K562 (cell line): ENCODE measurements at regions not wholly inside any gene's neighbourhood (a gene's known extent, or its start where the extent isn't known, plus 50 kb on each side); places are given as distances from the start of the nearest gene placed in this dataset.
"Not testable (repeated sequence)": the region's sequence is repeated elsewhere in the genome, so short reads cannot be mapped to it uniquely, and the experiment has no call there.

Experiments used
- ATAC-seq: fragments of 200-7000 bp; cut with Tn5 transposase; 3 replicates; pipeline ENCODE4 v1.9.1; 2020; ENCODE audit warnings: moderate library complexity
- BruUV-seq: library from RNA; stranded (reverse); fragments of 400-500 nt; replicated peaks from 2 replicates; lab custom pipeline; 2021; lab: Mats Ljungman, UMichigan
- CTCF ChIA-PET: fragments of 300-600 bp; formaldehyde crosslinking; extraction: SDS; loops from one replicate; lab custom pipeline; 2021; ENCODE audit warnings: low intra/inter-chr PET ratio; lab: Yijun Ruan, JAX
- POLR2A ChIA-PET: fragments of 300-600, 350-650 bp; sonication (Branson Sonifier 250); formaldehyde crosslinking; extraction: SDS; loops from one replicate; lab custom pipeline; 2021; ENCODE audit warnings: antibody characterized with exemption, inconsistent platforms; lab: Yijun Ruan, JAX
- DNase-seq, 4 experiments: peaks; one replicate each; pipeline versions ENCODE4 v3.0.0 to v3.0.0-alpha.2; 2011 to 2018; ENCODE audit warnings: low spot score in 3 of 4, mixed read lengths in 3 of 4; ENCODE audit errors: extremely low read depth in 1 of 4
- FAIRE-seq: peaks from 2 replicates; lab custom pipeline; 2011; peaks lifted over from hg19 to GRCh38; lab: Jason Lieb, UNC
- H2AFZ ChIP-seq: 2 replicates; pipeline ENCODE4 v1.6.0; 2011; ENCODE audit warnings: low read depth, low read length, control low read depth, inconsistent platforms
- H3K27ac ChIP-seq: fragments of 200-600 bp; 3 replicates; pipeline ENCODE4 v1.8.0; 2011; ENCODE audit warnings: low read depth, mild to moderate bottlenecking, control low read depth, inconsistent platforms, low read length, moderate library complexity, mixed read lengths; ENCODE audit errors: extremely low read depth
- H3K27me3 ChIP-seq, 2 experiments: fragments of 300-600 bp in 1 of 2; 2 replicates in 1 of 2; 3 replicates in 1 of 2; pipeline versions ENCODE4 v1.6.0 to v1.8.0; 2011; ENCODE audit warnings: inconsistent platforms in 2 of 2, low read length in 2 of 2, mild to moderate bottlenecking in 1 of 2, mixed read lengths in 1 of 2, moderate library complexity in 1 of 2; ENCODE audit not compliant: control insufficient read depth in 2 of 2, insufficient read depth in 2 of 2
- H3K36me3 ChIP-seq: fragments of 300-600 bp; 3 replicates; pipeline ENCODE4 v1.8.0; 2011; ENCODE audit warnings: mild to moderate bottlenecking, low read length, inconsistent platforms; ENCODE audit not compliant: control insufficient read depth, insufficient read depth
- H3K4me1 ChIP-seq, 2 experiments: fragments of 200-600 bp in 1 of 2; replicated peaks in 1 of 2; 2 replicates in 1 of 2; 3 replicates in 1 of 2; pipeline versions ENCODE4 v1.5.1 to v1.8.0; 2011; ENCODE audit warnings: inconsistent platforms in 2 of 2, low read length in 2 of 2, mild to moderate bottlenecking in 1 of 2, mixed read lengths in 1 of 2, moderate library complexity in 1 of 2; ENCODE audit not compliant: control insufficient read depth in 2 of 2, insufficient read depth in 2 of 2
- H3K4me2 ChIP-seq: 2 replicates; pipeline ENCODE4 v1.6.1; 2011; ENCODE audit warnings: low read length, control low read depth, inconsistent platforms, mixed read lengths; ENCODE audit not compliant: insufficient read depth
- H3K4me3 ChIP-seq: fragments of 200-600 bp; sonication (generic), shearing (Covaris generic); 2 replicates; pipeline ENCODE4 v1.5.1; 2016; ENCODE audit warnings: control low read depth, inconsistent platforms
- H3K79me2 ChIP-seq: fragments of 200-600 bp; 3 replicates; pipeline ENCODE4 v1.8.0; 2011; ENCODE audit warnings: low read length, inconsistent platforms; ENCODE audit not compliant: control insufficient read depth, insufficient read depth
- H3K9ac ChIP-seq, 2 experiments: 2 replicates each; pipeline versions ENCODE4 v1.6.0 to v1.6.1; 2011; ENCODE audit warnings: low read depth in 2 of 2, low read length in 2 of 2, control low read depth in 1 of 2, inconsistent platforms in 1 of 2, mild to moderate bottlenecking in 1 of 2, mixed read lengths in 1 of 2; ENCODE audit not compliant: insufficient read depth in 1 of 2
- H3K9me1 ChIP-seq: one replicate; pipeline ENCODE4 v1.6.0; 2011; ENCODE audit warnings: inconsistent platforms, mild to moderate bottlenecking, low read length, moderate library complexity; ENCODE audit not compliant: control insufficient read depth, insufficient read depth
- H3K9me3 ChIP-seq: replicated peaks from 2 replicates; pipeline ENCODE4 v1.5.1; 2011; ENCODE audit warnings: low read depth, low read length, inconsistent platforms; ENCODE audit not compliant: control insufficient read depth, insufficient read depth
- H4K20me1 ChIP-seq: replicated peaks from 2 replicates; pipeline ENCODE4 v1.6.1; 2011; ENCODE audit warnings: low read length, inconsistent platforms, mixed read lengths; ENCODE audit not compliant: control insufficient read depth, insufficient read depth
- CBX3 ChIP-seq, 2 experiments: IDR thresholded peaks; 1 replicate in 1 of 2; 2 replicates in 1 of 2; pipeline ENCODE4 v1.6.1; 2012; ENCODE audit warnings: inconsistent platforms in 2 of 2, low read length in 2 of 2, borderline replicate concordance in 1 of 2, control low read depth in 1 of 2
- NRF1 ChIP-seq, 2 experiments: fragments of 450-650 bp; IDR thresholded peaks in 1 of 2; conservative IDR thresholded peaks in 1 of 2; 2 replicates each; pipeline ENCODE4 v1.6.1; 2014; ENCODE audit warnings: mild to moderate bottlenecking in 2 of 2
- SIX5 ChIP-seq, 2 experiments: IDR thresholded peaks; 2 replicates each; pipeline ENCODE4 v1.6.1; 2011; ENCODE audit warnings: low read length in 2 of 2, borderline replicate concordance in 1 of 2, low read depth in 1 of 2, mild to moderate bottlenecking in 1 of 2, moderate library complexity in 1 of 2; ENCODE audit not compliant: insufficient read depth in 1 of 2
- SNIP1 ChIP-seq: fragments of 450-650 bp; IDR thresholded peaks from 2 replicates; pipeline ENCODE4 v1.7.1; 2017; ENCODE audit warnings: low read depth, mild to moderate bottlenecking
- SPI1 ChIP-seq: IDR thresholded peaks from 2 replicates; pipeline ENCODE4 v1.6.1; 2011; ENCODE audit warnings: low read depth, low read length, control low read depth, borderline replicate concordance
- TAF7 ChIP-seq: fragments of 450-650 bp; IDR thresholded peaks from 2 replicates; pipeline ENCODE4 v1.6.1; 2016; ENCODE audit warnings: missing genetic modification characterization, missing compliant biosample characterization
- WGBS: fragments of 100-300 bp; shearing (Covaris generic); methylation state at CpG from one replicate; pipeline ENCODE4 v1.1.6; 2016; ENCODE audit warnings: low coverage, mixed read lengths; ENCODE audit not compliant: insufficient coverage; ENCODE audit errors: missing lambda C conversion rate; 5-methylcytosine and 5-hydroxymethylcytosine counted together
- in situ Hi-C: fragments of 300-500 bp; cut with MboI; formaldehyde crosslinking; loops from 4 replicates; pipeline ENCODE4 v1.15.0; 2018; ENCODE audit warnings: inconsistent platforms, mixed read lengths
- intact Hi-C: fragments of 100-400 bp; cut with micrococcal nuclease; formaldehyde crosslinking; loops from 2 replicates; pipeline ENCODE4 v1.14.2; 2022

DNA sequence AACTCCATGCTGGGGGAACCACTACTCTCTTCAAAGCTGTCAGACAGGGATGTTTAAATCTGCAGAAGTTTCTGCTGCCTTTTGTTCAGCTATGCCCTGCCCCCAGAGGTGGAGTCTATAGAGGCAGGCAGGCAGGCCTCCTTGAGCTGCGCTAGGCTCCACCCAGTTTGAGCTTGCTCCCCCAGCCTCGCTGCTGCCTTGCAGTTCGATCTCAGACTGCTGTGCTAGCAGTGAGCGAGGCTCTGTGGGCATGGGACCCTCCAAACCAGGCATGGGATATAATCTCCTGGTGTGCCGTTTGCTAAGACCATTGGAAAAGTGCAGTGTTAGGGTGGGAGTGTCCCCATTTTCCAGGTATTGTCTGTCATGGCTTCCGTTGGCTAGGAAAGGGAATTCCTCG, 171.8 kb downstream of the PDCD6IP start:
- CTCF ChIA-PET, H2AFZ ChIP-seq, H3K27ac ChIP-seq, DNase-seq, H3K9me3 ChIP-seq, FAIRE-seq, H4K20me1 ChIP-seq, H3K79me2 ChIP-seq, H3K9ac ChIP-seq, H3K4me2 ChIP-seq, H3K4me1 ChIP-seq, H3K36me3 ChIP-seq, H3K27me3 ChIP-seq, BruUV-seq, in situ Hi-C loops, intact Hi-C loops, H3K4me3 ChIP-seq, H3K9me1 ChIP-seq: not testable (repeated sequence)
- WGBS = 21% methylated on average over 6 of the region's 7 CpGs
- peak in 1 of 2 experiments; percentile 21; a peak in 1 of 4 replicates for TF ChIP-seq NRF1 (conservative IDR thresholded peaks at IDR 0.05 in 1 of 2, IDR thresholded peaks at IDR 0.05 in 1 of 2)
- POLR2A ChIA-PET = interaction anchor here (1.1 kb wide), 1 partner anchor 54 kb away, joined by 3 read pairs; no protein-coding TSS in a partner anchor
- peak; percentile 85 for ATAC-seq

DNA sequence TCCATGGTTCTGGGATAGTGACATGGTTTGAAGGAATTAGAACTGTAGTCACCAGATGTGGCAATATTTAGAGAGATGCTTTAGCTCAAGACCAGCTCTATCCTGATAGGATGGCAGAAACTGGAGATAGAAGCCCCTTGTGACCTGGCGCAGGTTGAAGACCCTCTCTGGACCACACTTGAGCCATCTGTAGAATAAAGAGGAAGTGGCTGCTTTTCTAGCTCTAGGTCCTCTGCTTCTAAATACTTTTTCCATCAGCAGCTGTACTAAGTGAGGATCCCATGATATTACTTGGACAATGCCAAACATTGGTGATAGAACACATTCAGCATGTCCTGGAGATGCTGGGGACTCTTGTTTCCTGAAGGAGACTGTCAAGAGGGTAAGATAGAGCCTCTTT, 172.6 kb downstream of the PDCD6IP start:
- no peak overlapping the region for H2AFZ ChIP-seq
- CTCF ChIA-PET = no interaction called here
- no peaks in the 10 kb centered on the region for H3K27me3 ChIP-seq
- in situ Hi-C loops = no loop called here
- H3K9me3 ChIP-seq = 0 out of 2 replicates have a peak, but pooled peaks cover 3% of the 10 kb centered on the region
- DNase-seq = no peak
- peak; percentile 91 for TF ChIP-seq SPI1
- no peak for TF ChIP-seq CBX3 (IDR thresholded peaks at IDR 0.05; ENCODE audit: borderline replicate concordance in 1 of 2, low read length in 2 of 2)
- TF ChIP-seq SNIP1 = no peak
- no peak for TF ChIP-seq TAF7
- TF ChIP-seq SIX5 (IDR thresholded peaks at IDR 0.05; ENCODE audit: borderline replicate concordance in 1 of 2, insufficient read depth in 1 of 2, low read depth in 1 of 2, low read length in 2 of 2) = no peak
- TF ChIP-seq, all 486 proteins: peak for 1
- H4K20me1 ChIP-seq = no peaks in the 10 kb centered on the region
- no peak overlapping the region for H3K27ac ChIP-seq
- 60% methylated on average over 1 of the region's 1 CpG for WGBS
- intact Hi-C loops = no loop called here
- no peak overlapping the region for H3K4me3 ChIP-seq
- H3K4me1 ChIP-seq = peaks cover 0 to 2% of the 10 kb centered on the region in 2 experiments; a peak in 2 of 5 replicates
- POLR2A ChIA-PET = interaction anchor here (1.1 kb wide), 1 partner anchor 55 kb away, joined by 3 read pairs; no protein-coding TSS in a partner anchor
- ATAC-seq = no peak
- FAIRE-seq = no peak
- no peaks in the 10 kb centered on the region for H3K36me3 ChIP-seq
- H3K9me1 ChIP-seq = no peaks in the 10 kb centered on the region
- no peak overlapping the region for H3K4me2 ChIP-seq
- no peak overlapping the region for H3K9ac ChIP-seq
- BruUV-seq = no TSS peak
- no peaks in the 10 kb centered on the region for H3K79me2 ChIP-seq
